ENCODE measurements at regions not wholly inside any gene's neighbourhood (a gene's known extent, or its start where the extent isn't known, plus 50 kb on each side); places are given as distances from the start of the nearest gene placed in this dataset.

DNA sequence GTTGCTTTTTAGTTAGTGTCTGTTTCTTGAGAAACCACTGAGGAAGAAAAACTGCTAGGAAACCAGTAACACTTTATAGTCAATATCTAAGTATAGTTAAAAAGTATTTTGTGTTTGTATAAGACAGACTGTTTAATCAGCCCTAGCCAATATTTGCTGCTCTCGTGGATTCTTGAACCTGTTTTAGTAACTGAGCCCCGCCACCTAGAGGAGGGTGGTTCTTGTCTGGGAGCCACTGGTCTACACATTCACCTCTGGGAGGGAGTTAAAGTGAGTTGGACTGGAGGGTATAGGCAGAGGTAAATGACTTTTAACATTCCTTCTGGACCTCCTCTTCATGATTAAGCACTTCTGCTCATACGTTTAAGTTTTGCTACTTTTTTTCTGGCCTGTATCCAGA is 117.2 kb downstream of the SPATA31D1 start:
- no peak for DNase-seq (ENCODE audit: low spot score in 2 of 2)
- Histone ChIP-seq H3K36me3 (no peaks in the 10 kb centered on the region), H3K4me3 (no peak overlapping the region), H3K9me3 (no peaks in the 10 kb centered on the region), H3K4me1 (no peaks in the 10 kb centered on the region), H3K27ac (no peak overlapping the region), H3K27me3 (no peaks in the 10 kb centered on the region)
- TF ChIP-seq POLR2AphosphoS5 (IDR thresholded peaks at IDR 0.05) (no peak), POLR2A (IDR thresholded peaks at IDR 0.05) (no peak)
- TF ChIP-seq, protein P1, sequence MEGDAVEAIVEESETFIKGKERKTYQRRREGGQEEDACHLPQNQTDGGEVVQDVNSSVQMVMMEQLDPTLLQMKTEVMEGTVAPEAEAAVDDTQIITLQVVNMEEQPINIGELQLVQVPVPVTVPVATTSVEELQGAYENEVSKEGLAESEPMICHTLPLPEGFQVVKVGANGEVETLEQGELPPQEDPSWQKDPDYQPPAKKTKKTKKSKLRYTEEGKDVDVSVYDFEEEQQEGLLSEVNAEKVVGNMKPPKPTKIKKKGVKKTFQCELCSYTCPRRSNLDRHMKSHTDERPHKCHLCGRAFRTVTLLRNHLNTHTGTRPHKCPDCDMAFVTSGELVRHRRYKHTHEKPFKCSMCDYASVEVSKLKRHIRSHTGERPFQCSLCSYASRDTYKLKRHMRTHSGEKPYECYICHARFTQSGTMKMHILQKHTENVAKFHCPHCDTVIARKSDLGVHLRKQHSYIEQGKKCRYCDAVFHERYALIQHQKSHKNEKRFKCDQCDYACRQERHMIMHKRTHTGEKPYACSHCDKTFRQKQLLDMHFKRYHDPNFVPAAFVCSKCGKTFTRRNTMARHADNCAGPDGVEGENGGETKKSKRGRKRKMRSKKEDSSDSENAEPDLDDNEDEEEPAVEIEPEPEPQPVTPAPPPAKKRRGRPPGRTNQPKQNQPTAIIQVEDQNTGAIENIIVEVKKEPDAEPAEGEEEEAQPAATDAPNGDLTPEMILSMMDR (IDR thresholded peaks at IDR 0.05), result no peak
- intact Hi-C loops (cut with DNase I; ENCODE audit: low total_unique reads), result no loop called here

DNA sequence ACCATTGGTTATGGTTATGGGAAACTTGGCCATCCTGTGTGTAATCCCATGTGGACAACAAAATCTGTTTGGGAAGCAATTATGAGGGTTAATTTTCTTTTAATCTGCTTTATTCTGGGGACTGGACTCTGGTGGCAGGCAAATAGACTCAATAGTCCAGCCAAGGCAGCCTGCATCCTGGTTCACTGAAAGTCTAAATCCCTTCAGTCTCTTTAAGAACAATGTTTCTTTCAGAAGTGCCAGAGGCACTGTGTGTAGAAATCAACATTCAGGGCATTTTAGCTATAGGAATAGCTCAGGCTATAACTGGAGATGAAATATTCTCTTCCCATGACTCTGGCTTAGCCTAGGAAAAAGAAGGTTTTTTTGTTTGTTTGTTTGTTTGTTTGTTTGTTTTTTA is 118.0 kb downstream of the SPATA31D1 start:
- Histone ChIP-seq H3K27ac (no peak overlapping the region), H3K4me3 (no peak overlapping the region)
- intact Hi-C loops (cut with DNase I; ENCODE audit: low total_unique reads), result no loop called here

DNA sequence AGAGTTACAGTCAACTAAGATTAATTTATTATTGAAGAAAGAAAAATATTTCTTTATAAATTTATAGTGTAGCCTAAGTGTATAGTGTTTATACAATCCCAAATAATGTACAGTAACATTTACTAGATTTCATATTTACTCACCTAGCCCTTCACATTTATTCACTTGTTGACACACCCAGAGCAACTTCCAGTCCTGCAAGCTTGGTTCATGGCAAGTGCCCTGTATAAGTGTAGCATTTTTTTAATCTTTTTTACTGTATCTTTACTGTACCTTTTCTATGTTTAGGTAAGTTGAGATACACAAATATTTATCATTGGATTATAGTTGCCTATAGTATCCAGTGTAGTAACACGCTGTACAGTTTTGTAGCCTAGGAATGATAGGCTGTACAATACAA is 119.9 kb downstream of the SPATA31D1 start:
- no peak overlapping the region for H3K4me3 ChIP-seq
- no peaks in the 10 kb centered on the region for H3K27me3 ChIP-seq
- DNase-seq (ENCODE audit: low spot score in 2 of 2), result no peak
- no peak overlapping the region for H3K27ac ChIP-seq
- H3K9me3 ChIP-seq, result no peaks in the 10 kb centered on the region
- H3K36me3 ChIP-seq, result no peaks in the 10 kb centered on the region
- no peak for TF ChIP-seq POLR2AphosphoS5 (IDR thresholded peaks at IDR 0.05)
- TF ChIP-seq, protein P1 (IDR thresholded peaks at IDR 0.05), result no peak
- no peak for TF ChIP-seq POLR2A (IDR thresholded peaks at IDR 0.05)
- H3K4me1 ChIP-seq, result no peaks in the 10 kb centered on the region
- intact Hi-C loops (cut with DNase I; ENCODE audit: low total_unique reads), result no loop called here

More for the DNA sequence above, 118.0 kb downstream of the SPATA31D1 start:
- no peaks in the 10 kb centered on the region for H3K9me3 ChIP-seq
- no peak for DNase-seq (ENCODE audit: low spot score in 2 of 2)
- TF ChIP-seq POLR2AphosphoS5 (IDR thresholded peaks at IDR 0.05), result no peak
- TF ChIP-seq, protein P1 (IDR thresholded peaks at IDR 0.05), result no peak
- TF ChIP-seq POLR2A (IDR thresholded peaks at IDR 0.05), result no peak
- H3K36me3 ChIP-seq, result no peaks in the 10 kb centered on the region
- H3K4me1 ChIP-seq, result no peaks in the 10 kb centered on the region
- no peaks in the 10 kb centered on the region for H3K27me3 ChIP-seq

DNA sequence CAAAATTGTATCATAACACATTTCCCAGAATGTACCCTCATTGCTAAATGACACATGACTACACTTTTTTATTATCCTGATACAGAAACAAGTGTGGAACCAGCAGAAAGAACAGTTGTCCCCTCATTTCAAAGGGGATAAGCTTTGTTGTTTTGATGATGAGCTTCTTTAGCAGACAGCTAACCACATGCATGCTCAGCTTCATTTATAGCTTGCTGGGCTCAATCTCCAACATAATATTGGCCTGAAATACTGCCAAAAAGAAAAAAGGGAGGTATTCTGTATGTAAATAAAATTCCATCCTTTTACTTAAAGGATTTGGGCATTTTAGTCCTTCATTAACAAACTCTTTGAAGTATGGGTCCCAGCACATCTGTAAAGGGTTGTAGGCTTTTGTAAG is 120.4 kb downstream of the SPATA31D1 start:
- Histone ChIP-seq H3K9me3 (no peaks in the 10 kb centered on the region), H3K4me1 (no peaks in the 10 kb centered on the region), H3K27me3 (no peaks in the 10 kb centered on the region), H3K36me3 (no peaks in the 10 kb centered on the region), H3K27ac (no peak overlapping the region), H3K4me3 (no peak overlapping the region)
- intact Hi-C loops (cut with DNase I; ENCODE audit: low total_unique reads), result no loop called here
- no peak for DNase-seq (ENCODE audit: low spot score in 2 of 2)
- no peak for TF ChIP-seq POLR2A (IDR thresholded peaks at IDR 0.05)
- TF ChIP-seq, protein P1 (IDR thresholded peaks at IDR 0.05), result no peak
- no peak for TF ChIP-seq POLR2AphosphoS5 (IDR thresholded peaks at IDR 0.05)

DNA sequence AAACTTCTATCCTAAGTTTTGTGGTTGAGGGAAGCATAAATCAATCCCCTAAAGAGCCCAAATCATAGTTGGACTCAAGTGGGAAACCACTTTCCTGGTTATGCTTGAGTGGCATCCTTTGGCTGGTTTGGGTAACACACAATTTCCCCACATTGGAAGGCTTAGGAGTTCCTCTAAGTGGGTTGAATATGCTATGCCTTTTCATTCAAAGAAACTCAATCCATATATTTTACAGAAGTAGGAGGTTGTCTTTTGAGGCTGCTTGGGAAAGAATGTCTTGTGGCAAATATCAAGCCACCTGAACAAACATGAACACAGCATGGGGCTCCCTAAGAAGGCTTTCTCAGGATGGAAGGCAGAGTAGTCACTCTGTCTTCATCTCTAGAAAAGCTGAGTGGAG is 121.1 kb downstream of the SPATA31D1 start:
- H3K27ac ChIP-seq, result no peak overlapping the region
- no peaks in the 10 kb centered on the region for H3K9me3 ChIP-seq
- no peak for TF ChIP-seq POLR2A (IDR thresholded peaks at IDR 0.05)
- TF ChIP-seq, protein P1 (IDR thresholded peaks at IDR 0.05), result no peak
- TF ChIP-seq POLR2AphosphoS5 (IDR thresholded peaks at IDR 0.05), result no peak
- H3K4me1 ChIP-seq, result no peaks in the 10 kb centered on the region
- intact Hi-C loops (cut with DNase I; ENCODE audit: low total_unique reads), result no loop called here
- H3K36me3 ChIP-seq, result no peaks in the 10 kb centered on the region
- H3K27me3 ChIP-seq, result no peaks in the 10 kb centered on the region
- no peak for DNase-seq (ENCODE audit: low spot score in 2 of 2)
- no peak overlapping the region for H3K4me3 ChIP-seq

All from breast epithelium (tissue), 4 donors.